Bronchial epithelial cell (primary cell): ENCODE measurements at regions not wholly inside any gene's neighbourhood (a gene's known extent, or its start where the extent isn't known, plus 50 kb on each side); places are given as distances from the start of the nearest gene placed in this dataset.

Experiments used
- DNase-seq: peaks from one replicate; pipeline ENCODE4 v3.0.0-alpha.2; 2010; ENCODE audit warnings: low read depth
- FAIRE-seq: peaks from 2 replicates; lab custom pipeline; 2011; peaks lifted over from hg19 to GRCh38; lab: Jason Lieb, UNC
- H3K27me3 ChIP-seq: 2 replicates; pipeline ENCODE4 v1.5.1; 2011; ENCODE audit warnings: low read length; ENCODE audit not compliant: control insufficient read depth, insufficient read depth
- H3K36me3 ChIP-seq: 2 replicates; pipeline ENCODE4 v1.5.1; 2011; ENCODE audit warnings: low read length; ENCODE audit not compliant: control insufficient read depth, insufficient read depth
- H3K4me3 ChIP-seq: 2 replicates; pipeline ENCODE4 v1.5.1; 2011; ENCODE audit warnings: mild to moderate bottlenecking, low read depth, low read length, control low read depth
- TF ChIP-seq, protein P1 (sequence below): IDR thresholded peaks from 2 replicates; pipeline ENCODE4 v1.5.1; 2011; ENCODE audit warnings: mild to moderate bottlenecking, moderate library complexity, low read length, control low read depth, inconsistent platforms; ENCODE audit not compliant: insufficient read depth, severe bottlenecking

GRCh38 chr15:53875711-53876110, 102.5 kb upstream of the UNC13C start:
- TF ChIP-seq, protein P1, sequence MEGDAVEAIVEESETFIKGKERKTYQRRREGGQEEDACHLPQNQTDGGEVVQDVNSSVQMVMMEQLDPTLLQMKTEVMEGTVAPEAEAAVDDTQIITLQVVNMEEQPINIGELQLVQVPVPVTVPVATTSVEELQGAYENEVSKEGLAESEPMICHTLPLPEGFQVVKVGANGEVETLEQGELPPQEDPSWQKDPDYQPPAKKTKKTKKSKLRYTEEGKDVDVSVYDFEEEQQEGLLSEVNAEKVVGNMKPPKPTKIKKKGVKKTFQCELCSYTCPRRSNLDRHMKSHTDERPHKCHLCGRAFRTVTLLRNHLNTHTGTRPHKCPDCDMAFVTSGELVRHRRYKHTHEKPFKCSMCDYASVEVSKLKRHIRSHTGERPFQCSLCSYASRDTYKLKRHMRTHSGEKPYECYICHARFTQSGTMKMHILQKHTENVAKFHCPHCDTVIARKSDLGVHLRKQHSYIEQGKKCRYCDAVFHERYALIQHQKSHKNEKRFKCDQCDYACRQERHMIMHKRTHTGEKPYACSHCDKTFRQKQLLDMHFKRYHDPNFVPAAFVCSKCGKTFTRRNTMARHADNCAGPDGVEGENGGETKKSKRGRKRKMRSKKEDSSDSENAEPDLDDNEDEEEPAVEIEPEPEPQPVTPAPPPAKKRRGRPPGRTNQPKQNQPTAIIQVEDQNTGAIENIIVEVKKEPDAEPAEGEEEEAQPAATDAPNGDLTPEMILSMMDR, result no peak
- no peak overlapping the region for H3K4me3 ChIP-seq
- FAIRE-seq (no peak), DNase-seq (no peak)
- no peaks in the 10 kb centered on the region for H3K36me3 ChIP-seq
- H3K27me3 ChIP-seq, result no peaks in the 10 kb centered on the region

GRCh38 chr15:53875139-53875538, 103.1 kb upstream of the UNC13C start:
- H3K36me3 ChIP-seq, result no peaks in the 10 kb centered on the region
- DNase-seq, result no peak
- no peak overlapping the region for H3K4me3 ChIP-seq
- no peak for FAIRE-seq
- no peaks in the 10 kb centered on the region for H3K27me3 ChIP-seq
- TF ChIP-seq, protein P1, result no peak

GRCh38 chr15:53872410-53872809, 105.8 kb upstream of the UNC13C start:
- Histone ChIP-seq H3K4me3 (no peak overlapping the region), H3K27me3 (no peaks in the 10 kb centered on the region), H3K36me3 (no peaks in the 10 kb centered on the region)
- FAIRE-seq (no peak), DNase-seq (peak; percentile 34)
- TF ChIP-seq, protein P1, result no peak

DNA sequence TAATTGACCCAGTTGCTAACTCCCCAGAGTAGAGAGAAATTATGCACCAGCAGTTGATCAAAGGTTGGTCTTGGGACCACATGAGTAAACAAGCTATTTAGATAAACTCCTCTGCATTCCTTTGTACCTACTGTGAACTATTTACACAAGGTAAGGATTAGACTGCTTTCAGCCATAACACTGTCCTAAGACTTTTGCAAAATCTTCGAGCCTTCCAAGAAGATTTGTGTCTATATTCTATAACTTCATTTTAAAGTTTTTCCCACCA, 108.5 kb upstream of the UNC13C start:
- FAIRE-seq, result no peak
- no peaks in the 10 kb centered on the region for H3K36me3 ChIP-seq

DNA sequence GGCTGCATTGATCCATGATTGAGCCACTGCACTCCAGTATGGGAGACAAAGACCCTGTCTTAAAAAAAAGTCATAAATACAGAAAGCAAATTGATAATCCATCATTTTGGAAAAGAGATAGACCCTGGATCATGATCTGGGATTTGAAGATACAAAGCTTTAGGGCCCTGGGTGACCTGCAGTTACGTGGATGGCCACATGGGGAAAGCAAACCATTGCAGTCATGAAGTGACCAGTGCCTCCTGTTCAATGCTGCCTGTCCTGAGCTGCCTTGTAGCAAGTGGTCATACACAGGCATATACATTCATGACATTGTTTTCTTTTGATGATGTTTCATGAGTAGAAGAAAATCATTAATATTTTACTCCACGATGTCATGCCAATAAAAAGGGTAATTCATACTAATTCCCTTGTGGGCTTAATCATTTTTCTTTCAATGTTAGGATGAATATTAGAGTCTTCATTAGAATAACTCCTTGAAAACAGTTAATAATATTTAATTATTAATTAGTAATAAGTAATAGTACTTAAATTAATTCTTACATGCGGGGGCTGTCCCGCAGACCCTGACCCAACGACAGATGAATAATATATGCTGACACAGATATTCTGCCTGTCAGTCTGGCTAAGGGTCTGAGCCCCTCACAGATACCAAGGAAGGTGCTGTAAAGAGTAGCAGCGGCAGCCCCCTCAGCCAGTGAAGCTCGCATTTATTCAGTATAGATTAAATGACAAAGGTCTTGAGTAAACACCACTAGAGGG, 109.0 kb upstream of the UNC13C start:
- no peak for FAIRE-seq
- DNase-seq, result no peak
- TF ChIP-seq, protein P1, result peak; percentile 27
- no peak overlapping the region for H3K4me3 ChIP-seq
- H3K36me3 ChIP-seq, result no peaks in the 10 kb centered on the region
- no peaks in the 10 kb centered on the region for H3K27me3 ChIP-seq

More for the DNA sequence above, 108.5 kb upstream of the UNC13C start:
- no peaks in the 10 kb centered on the region for H3K27me3 ChIP-seq
- TF ChIP-seq, protein P1, result no peak
- no peak for DNase-seq
- H3K4me3 ChIP-seq, result no peak overlapping the region

DNA sequence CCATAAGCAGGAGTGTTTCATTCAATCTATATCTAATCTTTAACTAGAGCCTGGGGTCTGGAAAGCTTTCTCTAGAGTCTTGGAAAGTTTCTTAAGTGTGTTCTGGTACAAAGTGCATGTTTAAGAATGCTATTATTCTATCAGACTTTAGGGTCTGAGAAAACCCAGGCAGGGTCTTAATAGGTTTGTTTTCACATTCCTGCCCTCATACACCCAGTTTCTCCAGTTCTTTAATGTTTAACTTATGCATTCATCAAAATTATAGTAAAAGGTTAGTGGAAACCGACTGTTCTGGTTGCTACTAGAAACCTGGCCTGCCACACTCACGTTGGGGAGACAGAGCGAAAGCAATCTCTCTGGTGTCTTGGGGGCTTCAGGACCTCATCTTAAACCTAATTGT, 102.9 kb upstream of the WDR72 start:
- DNase-seq (no peak), FAIRE-seq (no peak)
- H3K27me3 ChIP-seq, result no peaks in the 10 kb centered on the region
- no peak overlapping the region for H3K4me3 ChIP-seq
- H3K36me3 ChIP-seq, result no peaks in the 10 kb centered on the region
- TF ChIP-seq, protein P1, result no peak
